Left lung (tissue), 4 donors: ENCODE measurements at regions not wholly inside any gene's neighbourhood (a gene's known extent, or its start where the extent isn't known, plus 50 kb on each side); places are given as distances from the start of the nearest gene placed in this dataset.

Experiments used
- ATAC-seq: fragments of 200-7000 bp; cut with Tn5 transposase; one replicate; pipeline ENCODE4 v1.9.1; 2020; ENCODE audit warnings: moderate library complexity
- DNase-seq, 4 donors: peaks; one replicate each; pipeline ENCODE4 v3.0.0-alpha.2; 2013 to 2020
- H3K27ac ChIP-seq, 2 donors: fragments of 200-600 bp; sonication (generic) in 1 of 2; one replicate each; pipeline versions ENCODE4 v1.5.0 to v1.8.0; 2020 to 2021
- H3K27me3 ChIP-seq, 2 donors: fragments of 200-600 bp; sonication (generic) in 1 of 2; one replicate each; pipeline versions ENCODE4 v1.5.0 to v1.8.0; 2020 to 2021
- H3K36me3 ChIP-seq, 2 donors: fragments of 200-600 bp; sonication (generic) in 1 of 2; one replicate each; pipeline versions ENCODE4 v1.5.0 to v1.8.0; 2020 to 2021
- H3K4me1 ChIP-seq, 2 donors: fragments of 200-600 bp; one replicate each; pipeline ENCODE4 v1.8.0; 2021
- H3K4me3 ChIP-seq, 2 donors: fragments of 200-600 bp; sonication (generic) in 1 of 2; one replicate each; pipeline versions ENCODE4 v1.5.0 to v1.8.0; 2020 to 2021; ENCODE audit warnings: mild to moderate bottlenecking in 1 of 2
- H3K9me3 ChIP-seq, 2 donors: fragments of 200-600 bp; sonication (generic) in 1 of 2; one replicate each; pipeline versions ENCODE4 v1.5.0 to v1.8.0; 2020 to 2021
- CTCF ChIP-seq, 2 donors: fragments of 200-600 bp; sonication (generic) in 1 of 2; IDR thresholded peaks; one replicate each; pipeline versions ENCODE4 v1.5.0 to v1.8.0; 2021; ENCODE audit warnings: antibody characterized with exemption in 2 of 2
- intact Hi-C, 2 donors: fragments of 100-400 bp; cut with DNase I; formaldehyde crosslinking; loops; one replicate each; pipeline versions ENCODE4 v1.11.2 to v1.14.2; 2022
- donor health status: DM: no; HTN: yes; CAD: no.
- donor health status: DM: no; HTN: no; CAD: no.

GRCh38 chr10:129381741-129382140 is 85.3 kb upstream of the MGMT start:
- no peak overlapping the region for H3K4me3 ChIP-seq
- no peak for DNase-seq
- intact Hi-C loops = no loop called here
- TF ChIP-seq CTCF (IDR thresholded peaks at IDR 0.05) = no peak
- no peaks in the 10 kb centered on the region for H3K4me1 ChIP-seq
- ATAC-seq = no peak
- no peaks in the 10 kb centered on the region for H3K36me3 ChIP-seq
- H3K27me3 ChIP-seq = no peaks in the 10 kb centered on the region
- H3K27ac ChIP-seq = no peak overlapping the region
- no peaks in the 10 kb centered on the region for H3K9me3 ChIP-seq

GRCh38 chr10:129382401-129382800 is 84.6 kb upstream of the MGMT start:
- Histone ChIP-seq H3K27me3 (no peaks in the 10 kb centered on the region), H3K4me3 (no peak overlapping the region), H3K36me3 (no peaks in the 10 kb centered on the region), H3K9me3 (no peaks in the 10 kb centered on the region), H3K27ac (no peak overlapping the region), H3K4me1 (no peaks in the 10 kb centered on the region)
- intact Hi-C loops = no loop called here
- ATAC-seq = no peak
- TF ChIP-seq CTCF (IDR thresholded peaks at IDR 0.05) = no peak
- no peak for DNase-seq

GRCh38 chr10:129383651-129384050 is 83.4 kb upstream of the MGMT start:
- Histone ChIP-seq H3K36me3 (no peaks in the 10 kb centered on the region), H3K4me1 (no peaks in the 10 kb centered on the region), H3K4me3 (no peak overlapping the region), H3K27me3 (no peaks in the 10 kb centered on the region), H3K9me3 (no peaks in the 10 kb centered on the region), H3K27ac (no peak overlapping the region)
- intact Hi-C loops = no loop called here
- ATAC-seq (no peak), DNase-seq (no peak)
- TF ChIP-seq CTCF (IDR thresholded peaks at IDR 0.05) = no peak

- no peaks in the 10 kb centered on the region for H3K27me3 ChIP-seq
- intact Hi-C loops = no loop called here
- H3K4me3 ChIP-seq = no peak overlapping the region
- H3K27ac ChIP-seq = no peak overlapping the region
- no peak for DNase-seq
- H3K36me3 ChIP-seq = no peaks in the 10 kb centered on the region
- H3K4me1 ChIP-seq = no peaks in the 10 kb centered on the region
- no peak for TF ChIP-seq CTCF (IDR thresholded peaks at IDR 0.05)
- no peak for ATAC-seq
- H3K9me3 ChIP-seq = no peaks in the 10 kb centered on the region
These were observed 81.4 kb upstream of the MGMT start for GRCh38 chr10:129385600-129385999.

- Histone ChIP-seq H3K27me3 (peaks cover 0 to 5% of the 10 kb centered on the region in 2 donors), H3K9me3 (no peaks in the 10 kb centered on the region), H3K4me3 (no peak overlapping the region), H3K36me3 (no peaks in the 10 kb centered on the region), H3K27ac (no peak overlapping the region), H3K4me1 (no peaks in the 10 kb centered on the region)
- DNase-seq = no peak
- ATAC-seq = no peak
- TF ChIP-seq CTCF (IDR thresholded peaks at IDR 0.05) = no peak
- intact Hi-C loops = no loop called here
These were observed 80.4 kb upstream of the MGMT start for GRCh38 chr10:129386415-129387257.
